ENCODE measurements at regions not wholly inside any gene's neighbourhood (a gene's known extent, or its start where the extent isn't known, plus 50 kb on each side); places are given as distances from the start of the nearest gene placed in this dataset.
A peak's percentile ranks its signal among the peaks of the same experiment; 100 is the strongest.

- no peak overlapping the region for H2BK5ac ChIP-seq (ENCODE audit: low read length)
- H3K9ac ChIP-seq (ENCODE audit: low read length), result no peak overlapping the region
- H3K4me2 ChIP-seq (ENCODE audit: low read length), result no peak overlapping the region
- no peak for DNase-seq
- H3K4me1 ChIP-seq (ENCODE audit: control insufficient read depth, low read depth, low read length), result no peaks in the 10 kb centered on the region
- H3K4me3 ChIP-seq (ENCODE audit: low read length), result no peak overlapping the region
- no peak overlapping the region for H3K4ac ChIP-seq (ENCODE audit: low read depth, low read length)
- H2AK5ac ChIP-seq (ENCODE audit: low read length), result no peak overlapping the region
- H4K8ac ChIP-seq (ENCODE audit: low read depth, low read length), result no peak overlapping the region
- no peak overlapping the region for H4K5ac ChIP-seq (ENCODE audit: low read length)
- H2BK120ac ChIP-seq (ENCODE audit: low read depth, low read length), result no peak overlapping the region
- H3K18ac ChIP-seq (ENCODE audit: low read length), result no peak overlapping the region
- no peaks in the 10 kb centered on the region for H3K36me3 ChIP-seq (ENCODE audit: control insufficient read depth, insufficient read depth, low read length)
- H2BK15ac ChIP-seq (replicated peaks; ENCODE audit: low read depth), result no peak overlapping the region
- H3K27me3 ChIP-seq (ENCODE audit: insufficient read depth, low read length, poor library complexity), result no peaks in the 10 kb centered on the region
- H3K23ac ChIP-seq (ENCODE audit: low read length), result no peak overlapping the region
- no CpG with 5 or more reads among the region's 1 CpG for whole genome bisulfite sequencing (ENCODE audit: extremely low coverage, insufficient coverage, low lambda C conversion rate)
- H3K79me1 ChIP-seq (ENCODE audit: low read length), result no peaks in the 10 kb centered on the region
- H3K27ac ChIP-seq (ENCODE audit: low read depth, low read length), result no peak overlapping the region
- H3K56ac ChIP-seq (ENCODE audit: low read length), result no peak overlapping the region
- no peaks in the 10 kb centered on the region for H3K79me2 ChIP-seq (ENCODE audit: control insufficient read depth, insufficient read depth, low read length)
These were observed 545.2 kb upstream of the MGAT4C start for GRCh38 chr12:86801439-86801838.

DNA sequence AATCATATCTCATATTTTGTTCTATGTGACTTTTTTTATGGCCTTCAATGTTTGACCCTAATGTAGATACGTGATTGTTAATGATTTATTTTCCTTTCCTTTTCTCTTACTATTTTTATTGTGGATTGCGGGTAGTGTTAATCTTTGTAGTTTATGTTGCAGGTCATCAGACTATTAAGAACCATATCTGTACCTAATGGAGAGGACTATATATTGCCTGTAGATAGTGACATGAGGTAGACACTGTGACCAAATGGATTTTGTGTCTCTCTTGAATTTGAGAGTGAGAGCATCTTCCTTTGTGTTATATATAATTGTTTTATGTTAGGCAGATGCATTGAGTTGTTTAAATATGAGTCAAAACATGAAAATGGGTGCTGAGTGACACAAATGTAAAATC, 543.4 kb upstream of the MGAT4C start:
- Histone ChIP-seq H3K18ac (ENCODE audit: low read length) (no peak overlapping the region), H3K4me1 (ENCODE audit: control insufficient read depth, low read depth, low read length) (no peaks in the 10 kb centered on the region)
- no CpG with 5 or more reads among the region's 2 CpGs for WGBS (ENCODE audit: extremely low coverage, insufficient coverage, low lambda C conversion rate)

GRCh38 chr12:86796550-86796949, 540.4 kb upstream of the MGAT4C start:
- no peaks in the 10 kb centered on the region for H3K4me1 ChIP-seq (ENCODE audit: control insufficient read depth, low read depth, low read length)
- no peaks in the 10 kb centered on the region for H3K79me2 ChIP-seq (ENCODE audit: control insufficient read depth, insufficient read depth, low read length)
- no peak overlapping the region for H3K4me2 ChIP-seq (ENCODE audit: low read length)
- H2AK5ac ChIP-seq (ENCODE audit: low read length), result no peak overlapping the region
- H3K4ac ChIP-seq (ENCODE audit: low read depth, low read length), result no peak overlapping the region
- H3K27ac ChIP-seq (ENCODE audit: low read depth, low read length), result no peak overlapping the region
- H2BK120ac ChIP-seq (ENCODE audit: low read depth, low read length), result no peak overlapping the region
- H3K4me3 ChIP-seq (ENCODE audit: low read length), result no peak overlapping the region
- no CpG with 5 or more reads among the region's 1 CpG for WGBS (ENCODE audit: extremely low coverage, insufficient coverage, low lambda C conversion rate)
- H4K5ac ChIP-seq (ENCODE audit: low read length), result no peak overlapping the region
- no peaks in the 10 kb centered on the region for H3K36me3 ChIP-seq (ENCODE audit: control insufficient read depth, insufficient read depth, low read length)
- no peak overlapping the region for H2BK15ac ChIP-seq (replicated peaks; ENCODE audit: low read depth)
- no peak overlapping the region for H3K56ac ChIP-seq (ENCODE audit: low read length)
- no peaks in the 10 kb centered on the region for H3K27me3 ChIP-seq (ENCODE audit: insufficient read depth, low read length, poor library complexity)
- no peaks in the 10 kb centered on the region for H3K79me1 ChIP-seq (ENCODE audit: low read length)
- H3K18ac ChIP-seq (ENCODE audit: low read length), result no peak overlapping the region
- no peak for DNase-seq
- no peak overlapping the region for H3K9ac ChIP-seq (ENCODE audit: low read length)
- no peak overlapping the region for H3K23ac ChIP-seq (ENCODE audit: low read length)
- H4K8ac ChIP-seq (ENCODE audit: low read depth, low read length), result no peak overlapping the region
- H2BK5ac ChIP-seq (ENCODE audit: low read length), result no peak overlapping the region

More for the DNA sequence above, 543.4 kb upstream of the MGAT4C start:
- Histone ChIP-seq H4K5ac (ENCODE audit: low read length) (no peak overlapping the region), H3K9ac (ENCODE audit: low read length) (no peak overlapping the region), H3K56ac (ENCODE audit: low read length) (no peak overlapping the region), H3K4me2 (ENCODE audit: low read length) (no peak overlapping the region), H3K27me3 (ENCODE audit: insufficient read depth, low read length, poor library complexity) (no peaks in the 10 kb centered on the region), H2BK15ac (replicated peaks; ENCODE audit: low read depth) (no peak overlapping the region), H3K4me3 (ENCODE audit: low read length) (no peak overlapping the region), H2AK5ac (ENCODE audit: low read length) (no peak overlapping the region), H3K4ac (ENCODE audit: low read depth, low read length) (no peak overlapping the region), H3K27ac (ENCODE audit: low read depth, low read length) (no peak overlapping the region), H4K8ac (ENCODE audit: low read depth, low read length) (peak overlapping the region; percentile 76), H2BK5ac (ENCODE audit: low read length) (no peak overlapping the region), H3K36me3 (ENCODE audit: control insufficient read depth, insufficient read depth, low read length) (no peaks in the 10 kb centered on the region), H3K79me1 (ENCODE audit: low read length) (no peaks in the 10 kb centered on the region), H2BK120ac (ENCODE audit: low read depth, low read length) (no peak overlapping the region), H3K23ac (ENCODE audit: low read length) (no peak overlapping the region), H3K79me2 (ENCODE audit: control insufficient read depth, insufficient read depth, low read length) (no peaks in the 10 kb centered on the region)
- DNase-seq, result no peak

DNA sequence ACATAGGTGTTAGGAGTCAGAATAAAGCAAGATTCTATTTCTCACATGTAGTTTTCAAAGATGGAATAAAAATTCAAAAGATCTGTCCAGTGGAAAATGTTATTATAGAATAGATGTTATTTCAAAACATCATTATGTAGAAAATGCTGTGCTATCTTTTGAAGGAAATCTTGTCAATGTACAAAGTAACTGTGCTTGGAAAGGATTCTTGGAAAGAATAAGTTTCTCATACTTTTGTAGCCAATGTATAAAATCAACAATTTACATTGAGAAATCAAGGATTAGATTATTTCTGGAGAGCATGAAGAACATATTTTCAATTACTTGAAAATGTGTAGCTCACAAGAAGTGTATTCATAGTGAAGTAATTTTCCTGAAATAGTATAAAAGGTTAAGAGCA, 532.5 kb upstream of the MGAT4C start:
- H3K23ac ChIP-seq (ENCODE audit: low read length), result no peak overlapping the region
- no peak overlapping the region for H2BK5ac ChIP-seq (ENCODE audit: low read length)
- no peak overlapping the region for H3K56ac ChIP-seq (ENCODE audit: low read length)
- H3K4me2 ChIP-seq (ENCODE audit: low read length), result no peak overlapping the region
- H3K4ac ChIP-seq (ENCODE audit: low read depth, low read length), result no peak overlapping the region
- H3K79me2 ChIP-seq (ENCODE audit: control insufficient read depth, insufficient read depth, low read length), result no peaks in the 10 kb centered on the region
- no peak overlapping the region for H4K5ac ChIP-seq (ENCODE audit: low read length)
- H2BK120ac ChIP-seq (ENCODE audit: low read depth, low read length), result no peak overlapping the region
- no peak overlapping the region for H3K27ac ChIP-seq (ENCODE audit: low read depth, low read length)
- H3K79me1 ChIP-seq (ENCODE audit: low read length), result no peaks in the 10 kb centered on the region
- no peak overlapping the region for H3K4me3 ChIP-seq (ENCODE audit: low read length)
- no peaks in the 10 kb centered on the region for H3K4me1 ChIP-seq (ENCODE audit: control insufficient read depth, low read depth, low read length)
- no peak overlapping the region for H3K9ac ChIP-seq (ENCODE audit: low read length)
- no peak for DNase-seq
- no peaks in the 10 kb centered on the region for H3K27me3 ChIP-seq (ENCODE audit: insufficient read depth, low read length, poor library complexity)
- H3K36me3 ChIP-seq (ENCODE audit: control insufficient read depth, insufficient read depth, low read length), result no peaks in the 10 kb centered on the region
- H3K18ac ChIP-seq (ENCODE audit: low read length), result no peak overlapping the region
- H2AK5ac ChIP-seq (ENCODE audit: low read length), result no peak overlapping the region
- H2BK15ac ChIP-seq (replicated peaks; ENCODE audit: low read depth), result no peak overlapping the region
- H4K8ac ChIP-seq (ENCODE audit: low read depth, low read length), result no peak overlapping the region

GRCh38 chr12:86787419-86787818, 531.2 kb upstream of the MGAT4C start:
- no peaks in the 10 kb centered on the region for H3K79me2 ChIP-seq (ENCODE audit: control insufficient read depth, insufficient read depth, low read length)
- no peak overlapping the region for H3K18ac ChIP-seq (ENCODE audit: low read length)
- H3K79me1 ChIP-seq (ENCODE audit: low read length), result no peaks in the 10 kb centered on the region
- no peak overlapping the region for H4K5ac ChIP-seq (ENCODE audit: low read length)
- no peak overlapping the region for H3K4me2 ChIP-seq (ENCODE audit: low read length)
- H2BK120ac ChIP-seq (ENCODE audit: low read depth, low read length), result no peak overlapping the region
- H2BK5ac ChIP-seq (ENCODE audit: low read length), result no peak overlapping the region
- no peak overlapping the region for H3K23ac ChIP-seq (ENCODE audit: low read length)
- H3K36me3 ChIP-seq (ENCODE audit: control insufficient read depth, insufficient read depth, low read length), result no peaks in the 10 kb centered on the region
- H3K4ac ChIP-seq (ENCODE audit: low read depth, low read length), result no peak overlapping the region
- DNase-seq, result no peak
- H2BK15ac ChIP-seq (replicated peaks; ENCODE audit: low read depth), result no peak overlapping the region
- no peak overlapping the region for H3K56ac ChIP-seq (ENCODE audit: low read length)
- H3K27me3 ChIP-seq (ENCODE audit: insufficient read depth, low read length, poor library complexity), result no peaks in the 10 kb centered on the region
- no peak overlapping the region for H4K8ac ChIP-seq (ENCODE audit: low read depth, low read length)
- H2AK5ac ChIP-seq (ENCODE audit: low read length), result no peak overlapping the region
- no peak overlapping the region for H3K4me3 ChIP-seq (ENCODE audit: low read length)
- no peak overlapping the region for H3K9ac ChIP-seq (ENCODE audit: low read length)
- H3K4me1 ChIP-seq (ENCODE audit: control insufficient read depth, low read depth, low read length), result no peaks in the 10 kb centered on the region
- H3K27ac ChIP-seq (ENCODE audit: low read depth, low read length), result no peak overlapping the region

DNA sequence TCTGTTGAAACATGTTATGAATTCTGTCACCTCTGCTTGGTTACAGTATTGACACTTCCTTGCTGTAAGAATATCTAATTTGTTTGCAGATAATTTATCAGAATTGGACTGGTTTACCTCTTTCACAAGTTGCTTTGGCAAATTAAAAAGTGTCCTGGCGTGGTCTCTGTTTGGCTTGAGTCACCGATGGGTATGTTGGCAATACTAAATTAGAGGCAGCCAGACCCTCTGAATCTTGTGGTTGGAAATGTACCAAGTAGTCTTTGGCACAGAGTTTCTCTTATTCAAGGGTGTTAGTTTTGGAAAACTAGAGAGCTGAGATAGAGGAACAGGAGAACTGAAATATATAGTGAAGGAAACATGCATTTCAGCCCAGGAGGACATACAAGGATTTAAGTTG, 521.1 kb upstream of the MGAT4C start:
- H3K79me2 ChIP-seq (ENCODE audit: control insufficient read depth, insufficient read depth, low read length), result no peaks in the 10 kb centered on the region
- no peaks in the 10 kb centered on the region for H3K4me1 ChIP-seq (ENCODE audit: control insufficient read depth, low read depth, low read length)
- H4K8ac ChIP-seq (ENCODE audit: low read depth, low read length), result no peak overlapping the region
- H3K4me2 ChIP-seq (ENCODE audit: low read length), result no peak overlapping the region
- H3K36me3 ChIP-seq (ENCODE audit: control insufficient read depth, insufficient read depth, low read length), result no peaks in the 10 kb centered on the region
- H3K79me1 ChIP-seq (ENCODE audit: low read length), result no peaks in the 10 kb centered on the region
- H3K23ac ChIP-seq (ENCODE audit: low read length), result no peak overlapping the region
- no peak overlapping the region for H3K27ac ChIP-seq (ENCODE audit: low read depth, low read length)
- no peak overlapping the region for H4K5ac ChIP-seq (ENCODE audit: low read length)
- WGBS (ENCODE audit: extremely low coverage, insufficient coverage, low lambda C conversion rate), result no CpG with 5 or more reads among the region's 2 CpGs
- no peak overlapping the region for H2BK15ac ChIP-seq (replicated peaks; ENCODE audit: low read depth)
- H3K56ac ChIP-seq (ENCODE audit: low read length), result no peak overlapping the region
- H3K4me3 ChIP-seq (ENCODE audit: low read length), result no peak overlapping the region
- H2BK5ac ChIP-seq (ENCODE audit: low read length), result no peak overlapping the region
- H2AK5ac ChIP-seq (ENCODE audit: low read length), result no peak overlapping the region
- H3K4ac ChIP-seq (ENCODE audit: low read depth, low read length), result no peak overlapping the region
- H3K27me3 ChIP-seq (ENCODE audit: insufficient read depth, low read length, poor library complexity), result no peaks in the 10 kb centered on the region
- DNase-seq, result no peak
- no peak overlapping the region for H3K9ac ChIP-seq (ENCODE audit: low read length)
- H2BK120ac ChIP-seq (ENCODE audit: low read depth, low read length), result no peak overlapping the region
- H3K18ac ChIP-seq (ENCODE audit: low read length), result no peak overlapping the region

All from mesendoderm (in vitro differentiated cells).